Retina (tissue), 1 donor: ENCODE measurements at regions not wholly inside any gene's neighbourhood (a gene's known extent, or its start where the extent isn't known, plus 50 kb on each side); places are given as distances from the start of the nearest gene placed in this dataset.
"Not testable (repeated sequence)": the region's sequence is repeated elsewhere in the genome, so short reads cannot be mapped to it uniquely, and the experiment has no call there.

Experiments
- DNase-seq: peaks from one replicate; pipeline ENCODE4 v3.0.0-alpha.2; 2016

DNA sequence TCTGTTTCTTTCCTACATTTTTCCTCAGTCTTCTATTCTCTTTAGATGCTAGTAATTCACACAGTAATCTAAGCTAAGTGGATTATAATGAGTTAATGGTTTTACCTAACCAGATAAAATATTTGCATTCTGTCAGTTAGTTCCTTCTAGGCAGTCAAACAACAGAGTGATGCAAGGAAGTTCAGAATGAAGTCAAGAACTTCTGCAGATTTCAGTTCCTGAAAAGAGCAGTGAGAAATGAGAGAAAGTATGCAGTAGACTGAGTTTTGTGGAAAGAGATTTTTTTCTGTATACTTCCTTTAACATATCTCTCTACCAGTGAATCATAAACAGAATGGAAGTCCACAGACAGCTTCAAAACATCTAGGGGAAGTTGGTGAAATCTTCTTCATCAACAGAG lies 774.0 kb upstream of the POU3F4 start:
- DNase-seq, result no peak

DNA sequence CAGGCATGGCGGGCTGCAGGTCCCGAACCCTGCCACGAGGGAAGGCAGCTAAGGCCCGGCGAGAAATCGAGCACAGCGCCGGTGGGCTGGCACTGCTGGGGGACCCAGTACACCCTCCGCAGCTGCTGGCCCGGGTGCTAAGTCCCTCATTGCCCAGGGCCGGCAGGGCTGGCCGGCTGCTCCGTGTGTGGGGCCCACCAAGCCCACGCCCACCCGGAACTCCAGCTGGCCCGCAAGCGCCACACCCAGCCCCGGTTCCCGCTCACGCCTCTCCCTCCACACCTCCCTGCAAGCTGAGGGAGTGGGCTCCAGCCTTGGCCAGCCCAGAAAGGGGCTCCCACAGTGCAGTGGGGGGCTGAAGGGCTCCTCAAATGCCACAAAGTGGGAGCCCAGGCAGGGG lies 769.8 kb upstream of the POU3F4 start:
- not testable (repeated sequence) for DNase-seq

DNA sequence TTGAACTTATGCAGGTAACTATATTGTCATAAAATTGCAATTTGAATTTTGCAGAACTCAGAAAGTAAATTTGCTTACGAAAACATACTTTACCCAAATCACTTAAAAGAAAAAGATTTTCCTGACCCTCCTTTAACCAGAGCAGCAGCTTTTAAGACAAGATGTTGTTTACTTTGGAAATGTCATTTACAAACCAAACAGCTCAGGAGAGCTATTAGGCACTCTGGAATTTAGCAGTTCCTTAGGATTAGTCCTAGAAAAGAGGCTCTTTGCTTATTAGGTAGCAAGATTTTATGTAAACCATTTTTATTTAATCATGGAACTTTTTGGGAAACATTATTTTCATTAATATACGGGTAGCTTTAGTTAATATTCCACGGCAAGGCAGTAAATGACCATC lies 765.7 kb upstream of the POU3F4 start:
- no peak for DNase-seq

DNA sequence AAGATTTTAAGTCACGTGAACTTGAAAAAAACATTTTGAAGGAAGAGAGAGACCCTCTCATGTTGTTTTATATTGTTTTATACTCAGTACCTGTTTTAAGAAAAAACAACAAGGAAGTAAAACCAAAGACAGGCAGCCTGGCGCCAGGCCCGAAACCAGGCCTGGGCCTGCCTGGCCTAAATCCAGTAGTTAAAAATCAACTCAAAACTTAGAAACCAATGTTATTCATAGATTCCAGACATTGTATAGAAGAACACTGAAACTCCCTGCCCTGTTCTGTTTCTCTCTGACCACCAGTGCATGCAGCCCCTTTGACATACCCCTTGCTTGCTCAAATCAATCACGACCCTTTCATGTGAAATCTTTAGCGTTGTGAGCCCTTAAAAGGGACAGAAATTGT lies 762.4 kb upstream of the POU3F4 start:
- DNase-seq, result not testable (repeated sequence)

DNA sequence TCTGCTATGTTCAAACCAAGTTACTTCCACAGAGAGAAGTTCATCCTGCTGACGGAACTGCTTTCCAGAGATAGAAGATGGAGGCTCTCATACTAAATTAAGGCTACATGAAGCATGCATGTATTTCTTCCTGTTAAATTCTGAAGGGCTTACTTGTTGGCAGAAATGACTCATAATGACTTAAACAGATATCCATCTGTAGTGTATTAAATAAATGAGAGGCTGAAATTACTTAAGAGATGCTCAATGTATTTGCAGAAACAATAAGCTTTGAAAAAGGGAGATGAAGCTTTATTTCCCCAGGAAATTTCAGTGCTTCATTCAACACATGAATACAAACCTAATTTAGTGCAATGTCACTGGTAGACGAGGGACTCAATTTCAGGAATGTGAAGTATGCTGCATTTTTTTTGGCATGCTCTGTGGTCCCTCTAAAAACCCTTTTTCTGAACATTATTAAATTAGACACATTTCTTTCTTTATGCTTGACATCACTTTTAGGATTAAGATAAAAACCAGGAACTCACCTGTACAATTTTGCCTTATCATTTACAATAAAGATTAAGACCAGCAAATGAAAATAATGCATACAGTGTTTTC lies 759.1 kb upstream of the POU3F4 start:
- DNase-seq, result no peak

DNA sequence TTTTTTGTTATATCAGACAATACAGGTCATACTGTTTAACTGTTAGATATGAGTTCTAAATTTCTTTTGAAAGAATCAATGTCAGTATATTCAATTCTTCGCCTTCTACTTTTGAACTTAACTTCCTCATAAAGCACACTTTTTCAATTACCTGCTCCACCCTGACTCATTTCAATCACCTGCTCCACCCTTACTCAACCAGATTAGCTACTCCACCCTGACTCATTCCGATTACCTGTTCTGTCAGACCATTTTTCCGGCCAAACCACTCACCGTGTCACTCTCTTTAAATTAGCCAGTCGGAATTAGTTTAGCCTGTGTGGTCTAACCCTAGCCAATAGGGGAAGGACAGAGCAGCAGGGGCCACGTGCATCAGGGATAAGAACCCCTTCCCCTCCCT lies 751.8 kb upstream of the POU3F4 start:
- no peak for DNase-seq

DNA sequence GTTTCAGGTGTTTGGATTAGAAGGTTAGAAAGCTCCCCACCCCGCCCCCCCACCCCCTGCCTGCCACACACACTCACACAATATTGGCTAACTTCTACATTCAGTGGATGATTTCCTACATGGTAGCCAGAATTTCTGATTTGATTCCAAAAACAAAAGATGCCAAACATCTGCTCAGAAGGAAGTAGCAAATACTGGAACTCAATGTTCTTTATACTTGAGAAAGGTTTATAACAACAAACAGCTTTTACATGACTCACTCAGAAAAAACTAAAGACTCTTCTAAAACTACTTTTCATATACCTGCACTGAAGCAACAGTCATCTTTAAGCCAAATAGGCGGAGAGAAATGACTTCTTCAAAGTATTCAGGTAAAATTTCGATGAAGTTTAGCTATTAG lies 750.5 kb upstream of the POU3F4 start:
- DNase-seq, result no peak

DNA sequence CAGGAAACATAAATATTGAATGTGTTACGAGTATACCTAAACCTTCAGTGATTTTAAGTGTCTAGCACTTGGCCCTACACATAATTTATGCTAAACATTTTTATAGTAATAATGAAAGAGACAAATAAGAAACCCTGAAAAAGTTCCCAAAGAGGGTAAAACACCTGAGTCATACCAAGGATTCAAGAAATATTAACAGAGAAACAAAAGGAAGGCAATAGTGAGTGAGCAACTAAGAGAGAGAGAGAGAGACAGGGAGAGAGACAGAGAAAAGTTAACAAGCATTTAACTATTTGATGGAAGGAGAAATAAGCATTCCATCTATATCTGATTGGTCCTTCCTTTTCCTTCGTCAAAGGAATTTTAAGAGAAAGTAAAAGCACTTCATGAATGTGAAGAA lies 743.6 kb upstream of the POU3F4 start:
- no peak for DNase-seq

DNA sequence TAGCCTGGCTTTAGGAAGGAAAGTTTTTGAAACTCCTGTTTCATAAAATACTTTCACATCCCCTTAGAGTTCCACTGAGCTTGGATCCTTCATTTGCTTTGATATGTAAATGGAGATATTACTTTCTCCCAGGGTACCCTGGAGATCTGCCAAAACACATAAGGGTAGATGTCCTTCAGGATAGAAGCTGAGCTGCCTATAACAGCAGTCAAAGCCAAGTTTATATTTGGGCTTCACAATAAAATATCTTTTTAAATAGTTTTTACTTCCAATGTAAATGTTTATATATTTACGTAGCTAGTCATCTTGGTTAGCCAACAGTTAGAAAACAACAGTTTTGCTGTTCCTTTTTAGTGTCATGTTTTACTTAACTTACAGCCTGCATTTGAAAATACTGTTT lies 742.3 kb upstream of the POU3F4 start:
- no peak for DNase-seq

DNA sequence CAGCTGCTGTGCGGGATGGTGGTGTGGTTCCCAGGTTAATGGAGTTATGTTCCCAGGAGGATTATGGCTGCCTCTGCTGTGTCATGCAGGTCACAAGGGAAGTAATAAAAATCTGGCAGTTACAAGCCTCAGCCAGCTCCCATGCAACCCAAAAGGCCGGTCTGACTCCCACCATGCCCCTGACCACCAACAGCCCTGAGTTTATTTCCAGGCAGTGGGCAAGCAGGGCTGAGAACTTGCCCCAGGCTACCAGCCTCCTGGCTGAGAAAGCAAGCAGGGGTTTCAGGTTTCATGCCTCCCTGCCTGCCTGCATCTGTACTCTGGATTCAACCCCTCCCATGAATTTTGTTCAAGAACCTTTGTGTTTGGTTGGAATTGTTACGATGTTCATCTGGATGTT lies 732.7 kb upstream of the POU3F4 start:
- DNase-seq, result no peak

DNA sequence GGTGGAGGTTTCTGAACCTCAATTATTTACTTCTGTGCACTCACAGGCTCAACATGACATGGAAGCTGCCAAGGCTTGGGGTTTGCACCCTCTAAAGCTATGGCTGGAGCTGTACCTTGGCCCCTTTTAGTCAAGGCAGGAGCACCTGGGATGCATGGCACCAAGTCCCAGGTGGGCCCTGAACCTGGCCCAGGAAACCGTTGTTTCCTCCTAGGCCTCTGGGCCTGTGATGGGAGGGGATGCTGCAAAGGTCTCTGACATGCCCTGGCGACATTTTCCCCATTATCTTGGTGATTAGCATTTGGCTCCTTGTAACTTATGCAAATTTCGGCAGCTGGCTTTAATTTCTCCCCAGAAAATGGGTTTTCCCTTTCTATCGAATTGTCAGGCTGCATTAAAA lies 726.1 kb upstream of the POU3F4 start:
- DNase-seq, result no peak

DNA sequence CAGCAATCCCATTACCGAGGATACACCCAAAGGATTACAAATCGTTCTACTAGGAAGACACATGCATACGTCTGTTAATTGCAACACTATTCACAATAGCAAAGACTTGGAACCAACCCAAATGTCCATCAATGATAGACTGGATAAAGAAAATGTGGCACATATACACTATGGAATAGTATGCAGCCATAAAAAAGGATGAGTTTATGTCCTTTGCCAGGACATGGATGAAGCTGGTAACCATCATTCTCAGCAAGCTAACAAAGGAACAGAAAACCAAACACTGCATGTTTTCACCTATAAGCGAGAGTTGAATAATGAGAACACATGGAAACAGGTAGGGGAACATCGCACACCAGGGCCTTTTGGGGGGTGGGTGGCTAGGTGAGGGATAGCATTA lies 695.2 kb upstream of the POU3F4 start:
- DNase-seq, result not testable (repeated sequence)

DNA sequence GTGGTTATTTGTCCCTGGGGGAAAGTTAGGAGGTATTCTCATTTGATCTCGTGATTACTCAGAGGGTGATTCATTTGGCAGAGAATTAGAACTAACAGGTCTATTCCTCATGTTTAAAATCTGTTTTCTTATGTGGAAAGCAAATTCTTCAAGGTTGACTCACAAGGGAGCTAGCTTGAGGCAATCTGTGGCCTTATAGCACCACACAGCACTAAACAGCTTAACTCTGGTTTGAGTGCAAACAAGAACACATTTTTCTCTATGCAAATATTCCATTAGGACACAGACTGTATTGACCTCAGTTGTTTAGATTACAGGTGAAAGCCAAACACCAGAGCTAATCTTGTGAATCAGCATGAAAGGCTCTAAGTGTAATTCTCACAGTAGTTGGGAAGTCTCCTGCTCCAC lies 694.4 kb upstream of the POU3F4 start:
- no peak for DNase-seq

DNA sequence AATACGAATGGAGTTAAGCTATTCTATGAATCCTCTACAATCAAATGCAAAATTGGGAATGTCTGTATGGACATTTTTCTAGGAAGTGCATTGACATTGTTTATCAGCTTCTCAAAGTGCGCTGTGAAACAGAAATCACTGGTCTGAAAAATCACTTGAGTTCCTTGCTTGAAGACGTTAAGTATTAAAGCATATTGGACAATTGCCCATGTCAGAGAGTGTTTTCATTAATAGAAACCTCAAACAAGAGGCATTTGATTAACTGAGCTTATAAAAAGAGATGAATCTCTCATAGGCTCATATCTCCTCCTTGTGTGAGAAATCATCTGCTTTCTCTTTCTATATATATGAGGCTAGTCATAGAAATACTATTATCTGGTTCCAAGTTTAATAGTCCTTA lies 692.1 kb upstream of the POU3F4 start:
- DNase-seq, result no peak

DNA sequence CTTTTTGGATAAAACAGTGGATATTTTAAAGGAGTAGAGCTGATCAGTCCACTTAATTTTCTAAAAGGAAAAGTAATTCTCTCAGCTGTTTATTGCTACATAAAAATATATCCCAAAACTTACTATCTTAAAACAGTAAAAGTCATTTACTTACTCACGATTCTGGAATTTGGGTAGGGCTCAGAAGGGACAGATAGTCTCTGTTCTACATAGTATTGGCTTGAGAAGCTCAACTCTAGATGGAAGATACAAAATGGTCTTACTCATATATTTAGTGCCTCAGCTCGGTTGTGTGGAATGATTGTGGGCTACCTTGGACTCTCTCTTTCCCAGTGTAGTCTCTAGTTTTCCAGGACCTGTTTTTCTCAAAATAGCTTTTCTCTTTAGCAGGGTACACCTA lies 691.5 kb upstream of the POU3F4 start:
- DNase-seq, result no peak

DNA sequence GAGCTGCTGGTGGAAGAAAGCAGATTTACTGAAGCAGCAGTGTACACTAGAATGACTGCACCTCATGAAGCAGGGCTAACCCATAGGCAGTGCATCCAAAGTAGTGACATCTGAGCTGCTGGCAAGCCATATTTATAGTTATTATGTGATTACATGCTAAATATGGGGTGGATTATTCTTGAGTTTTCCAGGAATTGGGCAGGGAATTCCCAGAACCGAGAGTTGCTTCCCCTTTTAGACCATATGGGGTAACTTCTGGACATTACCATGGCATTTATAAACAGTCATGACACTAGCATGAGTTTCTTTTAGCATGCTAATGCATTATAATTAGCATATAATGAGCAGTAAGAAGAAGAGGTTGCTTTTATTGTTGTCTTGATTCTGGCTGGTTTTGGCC lies 665.8 kb upstream of the POU3F4 start:
- DNase-seq, result no peak

DNA sequence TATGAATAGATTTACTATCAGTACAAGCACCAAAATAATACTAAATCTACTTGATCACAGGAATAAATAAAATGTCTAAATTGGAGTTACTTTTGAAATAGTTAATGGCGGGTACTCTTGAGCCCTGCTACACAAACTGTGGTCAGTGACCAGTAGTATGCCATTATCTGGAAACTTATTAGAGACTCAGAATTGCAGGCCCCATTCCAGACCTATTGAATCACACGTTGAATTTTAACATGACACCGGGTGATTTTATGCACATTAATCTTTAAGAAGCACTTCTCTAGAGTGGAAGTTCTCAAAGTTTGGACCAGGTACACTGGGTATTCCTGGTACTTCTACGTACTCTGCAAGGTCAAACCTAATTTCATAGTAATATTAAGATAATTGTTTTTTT lies 660.0 kb upstream of the POU3F4 start:
- no peak for DNase-seq
